H54 (cell line): ENCODE measurements at regions not wholly inside any gene's neighbourhood (a gene's known extent, or its start where the extent isn't known, plus 50 kb on each side); places are given as distances from the start of the nearest gene placed in this dataset.

Experiments
- DNase-seq: peaks from one replicate; pipeline ENCODE4 v3.0.0; 2011; ENCODE audit warnings: low spot score, mixed read lengths; ENCODE audit not compliant: insufficient read length
- FAIRE-seq: peaks from 3 replicates; lab custom pipeline; 2011; peaks lifted over from hg19 to GRCh38; lab: Jason Lieb, UNC
- POLR2A ChIP-seq: IDR thresholded peaks from 2 replicates; pipeline ENCODE4 v1.6.1; 2011; ENCODE audit warnings: low read depth, mild to moderate bottlenecking, low read length

DNA sequence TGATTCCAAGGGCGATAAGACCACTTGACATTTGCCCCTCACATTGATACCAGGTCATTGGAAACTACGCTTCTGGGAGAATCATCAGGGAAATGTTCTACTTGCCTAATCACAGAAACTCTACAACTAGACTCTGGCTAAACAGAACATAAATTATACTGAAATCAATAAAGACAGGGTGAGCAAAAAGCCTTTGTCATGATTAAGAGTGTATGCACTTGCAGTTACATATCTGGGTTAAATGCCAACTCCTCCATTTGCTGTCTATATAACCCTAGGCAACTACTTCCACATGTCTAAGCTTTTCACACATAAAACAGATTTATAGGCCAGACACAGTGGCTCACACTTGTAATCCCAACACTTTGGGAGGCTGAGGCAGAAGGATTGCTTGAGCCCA, 125.7 kb downstream of the PHLDA1 start:
- DNase-seq = no peak
- no peak for TF ChIP-seq POLR2A
- FAIRE-seq = no peak

DNA sequence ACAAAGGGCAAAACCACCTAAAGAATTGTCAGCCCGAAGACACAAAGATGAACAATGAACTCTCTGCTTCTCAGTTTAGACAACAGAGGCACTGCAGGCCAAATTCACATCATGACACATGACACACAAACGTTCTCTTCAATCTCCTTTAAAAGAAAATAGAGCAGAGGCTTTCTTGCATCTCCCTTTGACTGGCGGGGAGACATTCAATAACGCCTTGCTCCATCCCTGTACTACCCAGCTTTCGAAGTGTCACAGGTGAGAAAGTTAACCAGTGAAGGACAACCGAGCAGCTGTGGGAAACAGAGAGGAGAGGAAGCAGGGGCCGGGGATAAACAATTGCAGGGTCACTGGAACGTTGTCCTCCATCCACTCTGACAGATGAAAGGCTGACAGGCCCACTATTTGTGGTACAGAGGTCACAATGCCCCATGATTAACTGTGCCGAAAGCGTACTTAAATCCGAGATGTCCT, 130.8 kb downstream of the PHLDA1 start:
- no peak for TF ChIP-seq POLR2A
- no peak for DNase-seq
- no peak for FAIRE-seq

DNA sequence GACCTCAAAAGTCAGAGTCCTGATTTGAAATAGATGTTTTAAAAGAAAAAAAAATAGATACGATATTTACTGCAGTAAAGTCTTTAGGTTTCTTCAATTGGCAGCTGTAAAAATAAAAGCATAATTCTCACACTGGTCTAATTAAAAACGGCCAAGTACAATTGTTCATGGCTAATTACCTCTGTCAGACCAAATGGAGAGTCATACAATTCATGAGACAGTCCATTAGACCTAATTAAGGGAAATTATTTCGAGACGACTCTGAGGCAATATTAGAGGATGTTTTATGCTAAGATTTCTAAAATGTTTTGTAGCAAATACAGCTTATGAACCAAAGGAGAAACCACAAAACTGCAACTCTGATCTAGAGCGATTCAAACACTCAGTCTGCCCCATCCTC, 131.3 kb downstream of the PHLDA1 start:
- DNase-seq (no peak), FAIRE-seq (peak; percentile 50)
- TF ChIP-seq POLR2A = no peak

DNA sequence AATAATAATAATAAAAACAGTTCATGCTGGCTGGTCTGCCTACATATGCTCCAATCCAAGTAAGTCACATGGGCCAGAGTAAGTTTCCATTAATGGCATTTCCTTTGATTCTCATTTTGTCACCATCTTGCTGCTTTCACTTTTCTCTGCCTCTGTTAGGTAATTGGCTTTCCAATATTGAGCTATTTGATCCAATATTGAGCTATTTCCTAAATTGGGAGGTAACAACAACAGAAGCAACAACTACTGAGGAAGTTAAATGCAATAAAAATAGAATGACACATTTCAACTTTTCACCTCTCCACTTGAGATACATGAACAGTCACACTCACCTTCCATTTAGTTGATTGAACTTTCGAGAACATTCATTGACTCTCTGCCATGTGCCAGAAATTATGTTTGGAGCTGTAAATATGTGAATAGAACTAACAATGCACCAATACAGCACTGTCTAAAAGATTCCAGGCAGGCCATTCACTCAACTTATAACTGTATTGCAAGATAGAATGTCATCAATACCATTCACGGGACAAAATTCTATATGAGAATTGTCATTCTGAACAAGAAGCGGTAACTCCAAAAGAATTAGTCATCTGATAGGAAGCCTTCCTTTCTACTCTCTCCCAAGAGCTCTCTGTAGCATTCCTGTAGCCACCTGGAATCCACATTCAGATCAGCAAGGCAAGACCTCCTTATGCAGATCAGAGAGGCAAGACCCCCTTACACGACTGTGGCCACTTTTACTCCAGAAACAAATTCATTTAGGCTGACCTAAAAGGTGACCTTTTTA, 136.4 kb downstream of the PHLDA1 start:
- TF ChIP-seq POLR2A = no peak
- FAIRE-seq (peak; percentile 82), DNase-seq (no peak)

DNA sequence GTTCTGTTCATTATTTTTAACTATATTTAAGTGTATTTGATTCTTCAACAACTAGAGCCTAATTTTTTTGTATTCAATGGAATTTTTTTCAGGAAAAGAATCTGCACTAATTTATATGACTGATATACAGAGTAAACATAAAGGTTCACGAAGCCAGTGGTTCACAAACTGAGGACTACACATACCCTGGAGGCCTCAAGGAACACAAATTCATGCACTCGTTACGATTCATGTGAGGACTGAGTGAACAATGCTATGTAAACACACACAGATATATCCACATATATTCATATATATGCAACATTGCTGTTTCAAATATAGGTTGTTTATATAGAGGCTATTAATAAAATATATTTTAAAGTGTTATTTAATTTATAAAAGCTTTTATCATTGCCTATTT, 137.8 kb downstream of the PHLDA1 start:
- DNase-seq (no peak), FAIRE-seq (no peak)
- TF ChIP-seq POLR2A = no peak

- FAIRE-seq (no peak), DNase-seq (no peak)
Observed at GRCh38 chr12:75892731-75893408, 138.7 kb downstream of the PHLDA1 start.

DNA sequence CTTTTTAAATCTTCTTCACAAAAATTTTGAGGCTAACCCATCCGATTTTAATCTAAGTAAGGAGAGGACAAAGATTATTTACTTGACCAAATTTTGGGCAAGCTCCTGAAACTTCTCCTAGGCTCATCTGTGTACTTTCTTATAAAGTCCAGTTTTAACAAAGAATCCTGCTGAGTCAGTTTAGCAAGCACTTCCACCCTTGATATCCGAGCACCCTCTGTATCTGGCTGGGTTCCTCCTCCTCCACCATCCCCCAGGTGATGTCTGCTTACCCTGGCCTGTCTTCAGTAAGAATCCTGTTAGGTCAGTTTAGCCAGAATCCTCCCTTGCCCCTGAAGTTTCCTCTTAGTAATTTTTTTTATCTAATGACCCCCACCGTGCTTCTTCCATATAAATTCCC, 140.5 kb downstream of the PHLDA1 start:
- TF ChIP-seq POLR2A = no peak
- no peak for FAIRE-seq
- no peak for DNase-seq

More at GRCh38 chr12:75892731-75893408, 138.7 kb downstream of the PHLDA1 start:
- no peak for TF ChIP-seq POLR2A

DNA sequence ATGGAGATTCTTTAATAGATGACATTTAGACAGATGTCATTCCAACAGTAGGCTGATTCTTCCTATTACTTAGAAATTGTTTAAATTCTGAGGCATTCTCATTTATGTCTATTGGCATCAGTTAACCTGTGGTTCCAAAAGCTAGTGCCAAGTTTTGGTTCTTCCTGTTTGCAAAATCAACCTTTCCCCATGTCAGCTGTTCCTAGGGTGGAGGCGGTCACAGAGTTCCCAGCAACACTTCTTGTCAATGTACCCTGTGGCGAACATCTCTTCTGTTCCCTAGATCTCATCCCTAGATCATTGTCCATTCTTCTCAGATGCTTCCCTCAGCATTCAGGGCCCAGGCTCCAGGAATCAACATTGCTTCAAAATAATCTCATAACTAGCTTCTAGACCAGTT, 140.9 kb downstream of the PHLDA1 start:
- no peak for TF ChIP-seq POLR2A
- no peak for FAIRE-seq

DNA sequence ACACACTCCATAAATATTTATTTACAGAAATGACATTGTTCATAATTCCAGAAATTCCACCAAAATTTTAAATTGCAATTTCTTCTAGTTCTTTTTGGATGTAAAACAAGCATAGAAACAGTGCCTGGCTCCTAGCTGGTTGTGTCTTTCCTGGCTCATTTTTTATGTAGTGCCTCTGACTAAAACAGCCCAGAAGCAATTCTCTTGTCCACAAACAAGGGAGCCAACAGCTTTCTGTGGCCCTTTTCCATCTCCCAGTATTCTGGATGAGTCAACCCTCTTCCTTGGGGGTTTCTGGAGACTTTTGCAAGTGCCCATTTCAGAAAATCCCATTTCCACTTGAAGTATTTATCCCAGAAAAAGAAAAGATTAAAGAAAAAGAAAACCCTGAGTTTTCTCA, 141.4 kb downstream of the PHLDA1 start:
- no peak for TF ChIP-seq POLR2A
- DNase-seq (no peak), FAIRE-seq (peak; percentile 66)

More for the DNA sequence above, 140.9 kb downstream of the PHLDA1 start:
- DNase-seq = no peak

DNA sequence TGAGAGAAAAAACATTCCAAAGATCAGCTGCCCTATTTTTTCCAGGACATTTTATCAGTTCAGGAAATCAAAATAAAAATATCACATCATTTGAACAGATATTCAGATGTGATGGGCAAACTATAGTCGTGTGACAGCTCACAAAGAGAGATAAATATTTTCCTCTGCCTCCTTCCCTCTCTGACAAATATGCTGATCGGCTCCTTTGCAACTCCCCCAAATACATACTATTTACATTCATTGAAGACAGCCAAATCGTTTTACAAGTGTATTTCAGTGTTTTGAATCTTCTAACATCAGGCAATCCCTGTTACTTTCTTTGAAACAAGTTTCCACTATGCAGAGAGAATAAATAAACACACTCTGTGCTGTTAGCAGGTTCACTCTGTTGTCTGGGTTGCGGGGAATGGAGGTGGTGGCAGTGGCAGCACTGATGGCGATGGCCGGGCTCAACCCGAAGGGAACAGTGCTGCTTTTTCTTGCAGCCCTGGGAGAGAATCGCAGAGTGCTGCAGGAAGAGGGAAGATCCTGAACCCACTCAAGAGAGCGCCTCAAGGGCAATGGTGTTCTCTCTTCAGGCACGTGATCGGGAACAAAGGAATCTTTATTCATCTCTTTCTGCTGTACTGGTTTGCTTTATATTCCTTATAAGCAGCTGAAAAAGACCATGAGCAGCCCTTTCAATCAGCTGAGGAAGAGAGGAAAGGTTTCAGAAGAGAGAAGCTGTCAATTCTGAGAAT, 142.5 kb downstream of the PHLDA1 start:
- DNase-seq (no peak), FAIRE-seq (peak; percentile 90)
- TF ChIP-seq POLR2A = no peak

DNA sequence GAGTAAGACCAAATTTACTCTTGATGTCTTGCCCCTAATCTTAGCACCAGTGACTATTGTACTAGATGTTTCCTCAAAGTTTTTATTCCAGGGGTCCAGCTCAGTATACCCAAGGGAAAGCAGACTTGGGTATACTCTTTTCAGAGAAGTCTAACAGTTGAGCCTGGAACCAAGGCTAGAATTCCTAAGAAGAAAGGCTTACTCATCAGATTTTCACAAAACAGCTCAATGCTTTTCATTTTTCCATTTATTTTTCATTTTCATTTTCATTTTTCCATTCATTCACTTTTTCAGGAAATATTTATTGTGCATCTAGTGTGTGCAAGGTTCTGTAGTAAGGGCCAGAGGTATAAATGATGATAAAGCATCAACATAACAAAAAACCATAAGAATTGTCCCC, 143.2 kb downstream of the PHLDA1 start:
- no peak for DNase-seq
- TF ChIP-seq POLR2A = no peak
- no peak for FAIRE-seq

DNA sequence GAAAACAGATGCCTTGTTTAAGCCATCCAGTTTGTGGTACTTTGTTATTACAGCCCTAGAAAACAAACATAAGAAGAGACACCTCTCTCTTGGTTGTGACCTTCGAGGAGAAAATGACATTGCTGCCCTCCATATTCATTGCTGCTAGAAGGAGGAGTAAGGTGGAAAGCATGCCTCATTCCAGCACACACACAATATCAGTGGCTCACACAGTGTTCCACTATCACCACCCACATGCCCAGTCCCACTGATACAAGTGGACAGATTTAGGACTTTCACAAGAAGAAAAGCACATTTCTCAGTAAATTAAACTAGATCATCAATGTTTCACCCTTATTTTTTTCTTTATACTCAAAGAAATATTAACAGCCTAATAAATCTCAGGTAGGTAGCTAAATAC, 143.6 kb downstream of the PHLDA1 start:
- FAIRE-seq (no peak), DNase-seq (no peak)
- no peak for TF ChIP-seq POLR2A

- no peak for TF ChIP-seq POLR2A
- DNase-seq = no peak
- no peak for FAIRE-seq
Observed at GRCh38 chr12:75884465-75884985, 147.1 kb downstream of the PHLDA1 start.

- FAIRE-seq (peak; percentile 11), DNase-seq (no peak)
- TF ChIP-seq POLR2A = no peak
Observed at GRCh38 chr12:75883241-75883640, 148.3 kb downstream of the PHLDA1 start.
